Midbrain (tissue), 1 donor: ENCODE measurements at regions not wholly inside any gene's neighbourhood (a gene's known extent, or its start where the extent isn't known, plus 50 kb on each side); places are given as distances from the start of the nearest gene placed in this dataset.
"Not testable (repeated sequence)": the region's sequence is repeated elsewhere in the genome, so short reads cannot be mapped to it uniquely, and the experiment has no call there.

ENCODE experiments used
- DNase-seq: peaks from one replicate; lab custom pipeline; 2025; lab: John Stamatoyannopoulos, UW

GRCh38 chr16:49940464-49941224, 84.4 kb upstream of the CNEP1R1 start:
- DNase-seq = no peak

- no peak for DNase-seq
Observed at GRCh38 chr16:49944221-49944620, 80.8 kb upstream of the CNEP1R1 start.

- no peak for DNase-seq
Observed at GRCh38 chr16:49947907-49948678, 76.9 kb upstream of the CNEP1R1 start.

GRCh38 chr16:49951574-49952195, 73.3 kb upstream of the CNEP1R1 start:
- DNase-seq = no peak

GRCh38 chr16:49952386-49952785, 72.6 kb upstream of the CNEP1R1 start:
- DNase-seq = no peak

DNA sequence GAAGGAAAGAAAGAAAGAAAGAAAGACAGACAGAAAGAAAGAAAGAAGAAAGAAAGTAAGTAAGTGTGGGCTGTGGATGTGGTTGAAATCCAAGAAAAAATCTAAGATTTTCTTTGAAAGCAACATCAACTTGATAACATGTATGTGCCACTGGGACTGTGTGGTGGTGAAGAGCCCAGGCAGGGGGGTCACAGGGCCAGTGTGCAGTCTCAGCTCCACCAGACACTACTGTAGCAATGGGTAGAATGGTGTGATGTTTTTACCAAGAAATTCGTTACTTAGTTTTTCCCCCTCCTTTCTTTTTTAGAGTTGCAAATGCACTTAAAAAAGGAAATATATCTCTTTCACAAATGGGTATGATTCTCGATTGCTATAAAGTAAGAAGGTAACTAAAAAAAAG, 71.9 kb upstream of the CNEP1R1 start:
- DNase-seq = no peak

DNA sequence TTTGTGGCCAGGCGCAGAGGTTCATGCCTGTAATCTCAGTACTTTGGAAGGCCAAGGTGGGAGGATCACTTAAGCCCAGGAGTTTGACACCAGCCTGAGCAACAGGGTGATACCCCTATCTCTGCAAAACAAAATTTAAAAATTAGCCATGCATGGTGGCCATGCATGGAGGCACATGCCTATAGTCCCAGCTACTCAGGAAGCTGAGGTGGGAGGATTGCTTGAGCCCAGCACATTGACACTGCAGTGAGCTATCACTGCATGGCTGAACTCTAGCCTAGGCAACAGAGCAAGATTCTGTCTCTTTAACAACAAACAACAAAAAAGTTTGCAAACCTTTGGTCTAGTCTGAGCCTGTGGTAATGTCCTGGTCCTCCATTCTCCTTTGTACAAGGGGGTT, 69.2 kb upstream of the CNEP1R1 start:
- no peak for DNase-seq

DNA sequence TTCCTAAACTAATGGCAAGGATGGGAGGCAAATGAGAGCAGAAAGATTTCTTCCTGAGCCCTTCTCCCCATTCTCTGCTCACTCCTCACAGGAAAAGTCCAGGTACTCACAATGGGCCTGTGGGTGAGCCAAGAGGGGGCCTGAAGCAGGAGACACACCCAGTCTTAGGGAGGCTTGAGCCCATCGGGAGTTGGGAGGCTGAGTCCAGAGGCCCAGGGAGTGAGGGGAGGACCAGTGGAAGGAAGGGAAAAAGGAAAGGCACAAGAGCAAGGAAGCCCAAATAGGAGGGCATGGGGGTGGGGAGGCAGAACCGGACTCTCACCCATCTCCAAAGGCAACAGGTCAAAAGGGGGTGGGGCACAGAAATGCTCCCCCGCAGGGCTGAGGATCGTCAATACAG, 68.1 kb upstream of the CNEP1R1 start:
- no peak for DNase-seq

GRCh38 chr16:49958448-49958847, 66.6 kb upstream of the CNEP1R1 start:
- DNase-seq = no peak

DNA sequence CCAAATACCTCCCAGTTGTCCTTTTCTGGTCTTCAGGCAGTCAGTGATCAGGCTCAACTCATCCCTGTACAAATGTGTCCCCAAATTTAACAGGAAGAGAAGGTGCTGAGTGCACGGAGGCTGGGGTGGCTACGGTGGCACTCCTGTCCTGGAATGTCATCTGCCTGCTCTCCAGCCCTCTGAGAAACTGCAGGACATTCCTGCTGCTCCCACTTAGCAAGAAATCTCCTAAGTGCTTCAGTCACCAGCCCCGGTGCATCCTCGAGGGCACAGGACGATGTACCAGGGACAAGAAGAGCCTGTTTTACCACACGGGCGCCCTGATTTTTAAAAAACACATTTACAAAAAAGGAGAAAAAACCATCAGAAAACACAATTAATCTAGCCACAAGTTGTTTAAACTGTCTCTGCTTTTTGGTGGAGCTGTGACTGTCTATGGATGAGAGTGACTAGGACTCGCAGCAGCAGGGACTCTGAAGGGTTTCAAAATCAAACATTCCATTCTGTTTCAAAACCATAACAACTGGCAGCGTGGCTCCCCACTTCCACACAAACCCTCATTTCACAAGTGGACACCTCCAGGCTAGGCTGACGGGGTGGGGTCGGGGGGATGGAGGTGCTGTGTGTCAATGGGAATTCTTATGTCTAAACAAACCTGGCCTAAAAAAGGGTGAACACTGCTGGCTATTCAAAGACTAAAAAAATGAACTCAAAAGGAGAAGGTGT, 65.3 kb upstream of the CNEP1R1 start:
- no peak for DNase-seq

DNA sequence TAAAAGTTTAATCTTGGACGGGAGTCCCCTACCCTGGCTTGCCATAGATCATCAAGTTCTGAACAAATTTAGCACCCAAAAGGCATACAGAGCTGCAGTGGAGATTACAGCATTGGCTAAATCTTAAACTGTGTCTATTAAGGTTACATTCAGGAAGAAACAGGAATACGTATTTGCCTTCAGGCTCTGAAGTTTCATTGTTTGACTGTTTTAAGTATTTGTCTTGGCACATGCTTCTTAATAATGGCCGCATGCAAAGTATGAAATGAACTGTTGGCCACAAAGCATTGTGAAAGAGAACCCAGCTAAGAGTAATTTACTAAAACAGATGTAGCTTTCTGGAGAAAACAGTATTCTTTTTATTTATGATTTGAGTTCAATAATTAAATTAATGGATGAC, 63.9 kb upstream of the CNEP1R1 start:
- no peak for DNase-seq

GRCh38 chr16:49962566-49962965, 62.5 kb upstream of the CNEP1R1 start:
- not testable (repeated sequence) for DNase-seq

DNA sequence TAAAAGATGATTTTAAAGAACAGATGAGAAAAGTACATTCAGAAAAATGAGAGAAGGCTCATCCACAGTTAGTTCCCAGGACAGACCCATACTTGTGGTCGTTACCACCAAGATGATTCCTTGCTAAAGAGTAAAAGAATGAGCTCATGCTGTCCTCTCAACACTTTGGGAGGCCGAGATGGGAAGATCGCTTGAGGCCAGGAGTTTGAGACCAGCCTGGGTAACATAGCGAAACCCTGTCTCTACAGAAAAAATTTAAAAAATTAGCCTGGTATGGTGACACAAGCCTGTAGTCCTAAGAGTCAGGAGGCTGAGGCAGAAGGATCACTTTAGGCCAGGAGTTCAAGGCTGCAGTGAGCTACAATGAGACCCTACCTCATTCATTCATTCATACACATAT, 60.7 kb upstream of the CNEP1R1 start:
- DNase-seq = no peak

DNA sequence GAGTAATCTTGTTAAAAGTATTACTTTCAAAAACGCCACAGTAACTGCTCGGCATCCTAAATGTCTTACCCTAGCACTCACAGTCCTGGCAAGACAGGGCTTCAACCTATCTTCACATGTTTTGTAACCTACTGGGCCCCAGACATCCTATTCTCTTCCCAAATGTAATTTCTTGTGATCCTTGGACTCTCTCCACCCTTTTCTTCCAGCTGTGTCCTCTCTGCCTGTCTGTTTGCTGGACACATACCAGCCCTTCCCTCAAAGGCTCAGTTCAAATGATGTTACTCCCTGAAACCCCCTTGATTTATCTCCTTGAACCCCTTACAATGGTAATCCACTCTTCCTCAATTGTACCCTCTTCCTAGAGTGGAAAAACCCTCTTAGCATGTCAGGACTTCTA, 60.1 kb upstream of the CNEP1R1 start:
- no peak for DNase-seq

- DNase-seq = no peak
Observed at GRCh38 chr16:49967012-49967559, 57.9 kb upstream of the CNEP1R1 start.

DNA sequence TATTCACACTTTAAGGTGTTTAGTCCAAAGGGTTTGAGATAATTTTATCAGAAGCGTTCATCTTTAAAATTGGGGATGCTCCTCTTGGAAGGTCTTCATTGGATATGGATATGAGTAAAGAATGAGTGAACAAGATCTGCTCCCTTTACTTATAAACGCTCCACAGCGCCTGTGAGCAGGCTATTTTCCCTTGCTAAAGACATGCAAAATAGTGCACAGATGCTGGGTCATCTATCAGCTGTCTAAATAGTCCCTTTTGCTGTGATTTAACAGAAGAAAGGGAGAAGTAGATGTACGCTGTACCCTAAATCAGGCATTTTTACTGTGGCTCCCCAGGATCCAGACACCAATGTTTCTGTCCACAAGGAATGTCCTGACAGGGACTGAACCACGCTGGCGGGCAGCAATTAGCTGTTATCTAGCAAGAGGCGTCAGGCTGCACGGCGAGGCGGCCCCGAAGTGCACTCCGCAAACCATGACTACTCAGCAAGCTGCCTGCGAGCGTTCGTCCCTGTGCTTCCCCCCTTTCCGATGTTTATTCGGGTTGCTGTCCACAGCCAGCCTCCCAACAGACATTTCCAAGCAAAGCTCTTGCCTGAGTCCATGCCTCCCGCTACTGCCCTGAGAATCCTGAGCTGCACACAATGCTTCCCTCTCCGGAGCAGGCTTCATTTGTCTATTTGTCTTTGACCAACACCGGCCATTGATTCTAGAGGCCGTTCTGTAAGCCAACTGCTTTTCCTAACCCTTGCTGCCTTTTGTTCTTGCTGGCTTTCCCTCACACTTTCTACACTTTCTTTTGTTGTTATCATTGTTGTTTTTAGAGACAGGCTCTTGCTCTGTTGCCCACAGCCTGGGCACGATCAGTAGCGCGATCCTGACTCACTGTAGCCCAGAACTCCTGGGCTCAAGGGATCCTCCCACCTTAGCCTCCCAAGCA, 55.7 kb upstream of the CNEP1R1 start:
- DNase-seq = no peak

GRCh38 chr16:49970797-49971431, 54.1 kb upstream of the CNEP1R1 start:
- no peak for DNase-seq

DNA sequence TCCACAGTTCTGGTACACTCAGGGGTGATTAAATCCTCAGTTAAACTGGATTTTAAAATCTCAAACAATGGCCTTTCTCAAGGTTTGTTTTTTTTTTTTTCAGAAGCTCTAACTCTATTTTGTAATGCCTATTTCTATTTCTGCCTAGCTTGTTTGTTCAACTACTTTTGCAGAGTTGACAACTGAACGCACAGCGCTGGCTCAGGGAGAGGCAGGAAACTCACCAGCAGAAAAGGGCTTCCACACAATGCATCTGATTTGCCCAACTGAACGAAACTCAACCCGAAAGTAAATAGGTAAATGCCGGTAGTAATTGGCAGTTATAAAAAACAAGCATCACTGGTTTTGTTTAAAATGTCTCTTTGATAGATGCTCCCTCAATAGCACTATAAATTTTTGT, 52.7 kb upstream of the CNEP1R1 start:
- no peak for DNase-seq

DNA sequence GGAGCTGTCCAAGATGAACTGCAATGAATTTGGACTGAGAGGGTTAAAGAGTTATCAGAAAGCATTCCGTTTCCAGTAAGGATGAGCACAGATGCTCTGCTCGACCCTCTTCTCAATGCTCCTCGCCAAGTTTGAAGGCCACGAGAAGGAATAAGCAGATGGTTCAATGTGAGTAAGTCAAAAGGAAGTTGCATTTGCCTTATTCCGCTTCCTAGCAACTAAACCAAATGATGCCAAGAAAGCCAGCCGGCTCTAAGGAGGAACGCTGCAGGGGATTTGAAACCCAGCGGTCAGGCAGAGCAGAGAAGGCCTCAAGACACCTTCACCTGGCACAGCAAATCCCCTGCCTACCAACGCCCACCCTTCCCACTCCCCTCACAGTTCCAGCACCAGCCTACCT, 52.1 kb upstream of the CNEP1R1 start:
- DNase-seq = no peak
